ENCODE measurements at regions not wholly inside any gene's neighbourhood (a gene's known extent, or its start where the extent isn't known, plus 50 kb on each side); places are given as distances from the start of the nearest gene placed in this dataset.

DNA sequence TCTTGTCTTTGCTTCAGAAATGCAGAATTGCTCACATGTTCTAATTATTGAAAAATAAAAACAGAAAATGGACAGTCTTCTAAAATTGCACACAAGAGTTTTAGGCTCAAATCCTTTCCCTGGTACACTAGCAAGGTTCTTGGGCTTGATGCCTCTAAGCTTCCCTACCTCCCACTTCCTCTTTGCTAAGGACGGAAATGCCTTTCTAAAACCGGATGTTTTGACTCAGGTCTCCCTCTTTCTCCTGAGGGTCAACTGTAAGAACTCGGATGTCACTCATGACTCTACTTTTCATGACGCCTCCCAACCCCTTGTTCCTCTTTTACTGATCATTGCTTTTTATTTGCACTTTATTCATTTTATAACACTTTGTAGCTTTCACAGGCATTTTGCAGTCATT lies 613.5 kb downstream of the C6orf118 start:
- TF ChIP-seq YY1 (IDR thresholded peaks at IDR 0.05; ENCODE audit: low read depth) (no peak), EGR1 (IDR thresholded peaks at IDR 0.05) (no peak), FOXM1 (IDR thresholded peaks at IDR 0.05; ENCODE audit: borderline replicate concordance, low read depth) (no peak)
- TF ChIP-seq, protein P1, sequence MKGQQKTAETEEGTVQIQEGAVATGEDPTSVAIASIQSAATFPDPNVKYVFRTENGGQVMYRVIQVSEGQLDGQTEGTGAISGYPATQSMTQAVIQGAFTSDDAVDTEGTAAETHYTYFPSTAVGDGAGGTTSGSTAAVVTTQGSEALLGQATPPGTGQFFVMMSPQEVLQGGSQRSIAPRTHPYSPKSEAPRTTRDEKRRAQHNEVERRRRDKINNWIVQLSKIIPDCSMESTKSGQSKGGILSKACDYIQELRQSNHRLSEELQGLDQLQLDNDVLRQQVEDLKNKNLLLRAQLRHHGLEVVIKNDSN (IDR thresholded peaks at IDR 0.05), result no peak
